ENCODE measurements at regions not wholly inside any gene's neighbourhood (a gene's known extent, or its start where the extent isn't known, plus 50 kb on each side); places are given as distances from the start of the nearest gene placed in this dataset.

DNA sequence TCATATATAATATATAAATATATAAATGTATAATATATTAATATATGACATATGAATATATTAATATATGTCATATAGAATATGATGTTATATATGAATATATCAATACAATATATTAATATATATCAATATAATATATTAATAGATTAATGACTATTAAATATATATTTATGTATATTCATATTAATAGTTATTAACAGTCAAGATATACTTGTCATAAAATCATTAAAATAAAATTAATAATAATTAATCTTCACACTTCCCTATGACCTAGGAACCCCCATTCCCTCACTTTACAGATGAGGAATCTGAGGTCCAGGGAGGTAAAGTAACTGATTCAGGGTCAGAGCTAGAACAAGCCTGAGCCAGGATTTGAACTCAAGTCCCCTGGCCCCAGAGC lies 70.6 kb upstream of the SLC6A11 start:
- DNase-seq (ENCODE audit: low read depth): no peak
- Histone ChIP-seq H3K36me3 (ENCODE audit: insufficient read depth, low read length) (no peaks in the 10 kb centered on the region), H3K4me1 (ENCODE audit: insufficient read depth, low read length) (no peaks in the 10 kb centered on the region), H3K79me2 (ENCODE audit: insufficient read depth, low read length) (no peaks in the 10 kb centered on the region), H3K27ac (ENCODE audit: low read depth, low read length) (no peak overlapping the region), H3K4me2 (ENCODE audit: low read length) (no peak overlapping the region), H3K9me3 (ENCODE audit: insufficient read depth, low read depth, low read length) (no peaks in the 10 kb centered on the region), H2AFZ (ENCODE audit: low read depth, low read length) (no peak overlapping the region), H4K20me1 (ENCODE audit: insufficient read depth, low read length) (no peaks in the 10 kb centered on the region), H3K9ac (ENCODE audit: low read length) (no peak overlapping the region), H3K27me3 (ENCODE audit: insufficient read depth, low read length) (peaks cover 19% of the 10 kb centered on the region), H3K4me3 (ENCODE audit: insufficient read depth, low read depth, low read length) (no peak overlapping the region)
- Mint-ChIP-seq H3K9me3 (ENCODE audit: unreplicated experiment) (no peaks in the 10 kb centered on the region), H3K4me3 (ENCODE audit: unreplicated experiment) (no peak overlapping the region), H3K27me3 (ENCODE audit: low read depth, unreplicated experiment) (peaks cover 27% of the 10 kb centered on the region), H3K36me3 (ENCODE audit: low read depth, unreplicated experiment) (no peaks in the 10 kb centered on the region), H3K4me1 (ENCODE audit: low read depth, unreplicated experiment) (no peaks in the 10 kb centered on the region), H3K27ac (ENCODE audit: unreplicated experiment) (no peak overlapping the region)
- FAIRE-seq: no peak
- no peak for TF ChIP-seq CTCF (IDR thresholded peaks at IDR 0.05; ENCODE audit: insufficient read depth, low read depth, low read length)
- TF ChIP-seq EZH2 (IDR thresholded peaks at IDR 0.05; ENCODE audit: insufficient read depth, low read length): no peak

GRCh38 chr3:10746001-10746400 lies 70.0 kb upstream of the SLC6A11 start:
- Histone ChIP-seq H3K9me3 (ENCODE audit: insufficient read depth, low read depth, low read length) (no peaks in the 10 kb centered on the region), H4K20me1 (ENCODE audit: insufficient read depth, low read length) (no peaks in the 10 kb centered on the region), H3K4me1 (ENCODE audit: insufficient read depth, low read length) (no peaks in the 10 kb centered on the region), H3K36me3 (ENCODE audit: insufficient read depth, low read length) (no peaks in the 10 kb centered on the region), H3K4me2 (ENCODE audit: low read length) (no peak overlapping the region), H2AFZ (ENCODE audit: low read depth, low read length) (no peak overlapping the region), H3K27ac (ENCODE audit: low read depth, low read length) (no peak overlapping the region), H3K79me2 (ENCODE audit: insufficient read depth, low read length) (no peaks in the 10 kb centered on the region), H3K4me3 (ENCODE audit: insufficient read depth, low read depth, low read length) (no peak overlapping the region), H3K27me3 (ENCODE audit: insufficient read depth, low read length) (peaks cover 22% of the 10 kb centered on the region), H3K9ac (ENCODE audit: low read length) (no peak overlapping the region)
- Mint-ChIP-seq H3K4me3 (ENCODE audit: unreplicated experiment) (no peak overlapping the region), H3K27me3 (ENCODE audit: low read depth, unreplicated experiment) (peaks cover 20% of the 10 kb centered on the region), H3K4me1 (ENCODE audit: low read depth, unreplicated experiment) (no peaks in the 10 kb centered on the region), H3K36me3 (ENCODE audit: low read depth, unreplicated experiment) (no peaks in the 10 kb centered on the region), H3K27ac (ENCODE audit: unreplicated experiment) (no peak overlapping the region), H3K9me3 (ENCODE audit: unreplicated experiment) (no peaks in the 10 kb centered on the region)
- FAIRE-seq: no peak
- no peak for DNase-seq (ENCODE audit: low read depth)
- TF ChIP-seq CTCF (IDR thresholded peaks at IDR 0.05; ENCODE audit: insufficient read depth, low read depth, low read length) (no peak), EZH2 (IDR thresholded peaks at IDR 0.05; ENCODE audit: insufficient read depth, low read length) (no peak)

GRCh38 chr3:10746684-10747083 lies 69.3 kb upstream of the SLC6A11 start:
- Histone ChIP-seq H3K4me3 (ENCODE audit: insufficient read depth, low read depth, low read length) (no peak overlapping the region), H3K9me3 (ENCODE audit: insufficient read depth, low read depth, low read length) (no peaks in the 10 kb centered on the region), H3K27ac (ENCODE audit: low read depth, low read length) (no peak overlapping the region), H3K4me1 (ENCODE audit: insufficient read depth, low read length) (no peaks in the 10 kb centered on the region), H4K20me1 (ENCODE audit: insufficient read depth, low read length) (no peaks in the 10 kb centered on the region), H3K9ac (ENCODE audit: low read length) (no peak overlapping the region), H3K27me3 (ENCODE audit: insufficient read depth, low read length) (peaks cover 26% of the 10 kb centered on the region), H3K79me2 (ENCODE audit: insufficient read depth, low read length) (no peaks in the 10 kb centered on the region), H3K4me2 (ENCODE audit: low read length) (no peak overlapping the region), H2AFZ (ENCODE audit: low read depth, low read length) (no peak overlapping the region), H3K36me3 (ENCODE audit: insufficient read depth, low read length) (no peaks in the 10 kb centered on the region)
- FAIRE-seq (no peak), DNase-seq (ENCODE audit: low read depth) (no peak)
- TF ChIP-seq EZH2 (IDR thresholded peaks at IDR 0.05; ENCODE audit: insufficient read depth, low read length) (no peak), CTCF (IDR thresholded peaks at IDR 0.05; ENCODE audit: insufficient read depth, low read depth, low read length) (no peak)
- Mint-ChIP-seq H3K27me3 (ENCODE audit: low read depth, unreplicated experiment) (peaks cover 19% of the 10 kb centered on the region), H3K4me1 (ENCODE audit: low read depth, unreplicated experiment) (no peaks in the 10 kb centered on the region), H3K36me3 (ENCODE audit: low read depth, unreplicated experiment) (no peaks in the 10 kb centered on the region), H3K9me3 (ENCODE audit: unreplicated experiment) (no peaks in the 10 kb centered on the region), H3K4me3 (ENCODE audit: unreplicated experiment) (no peak overlapping the region), H3K27ac (ENCODE audit: unreplicated experiment) (no peak overlapping the region)

Data from astrocyte (in vitro differentiated cells and primary cell).